Fibroblast of lung (primary cell): ENCODE measurements at regions not wholly inside any gene's neighbourhood (a gene's known extent, or its start where the extent isn't known, plus 50 kb on each side); places are given as distances from the start of the nearest gene placed in this dataset.

Experiments used
- CTCF ChIP-seq, 2 donors: IDR thresholded peaks in 1 of 2; conservative IDR thresholded peaks in 1 of 2; 1 replicate in 1 of 2; 2 replicates in 1 of 2; pipeline ENCODE4 v1.5.1; 2011 to 2012; ENCODE audit warnings: low read length in 2 of 2, control low read depth in 1 of 2, inconsistent platforms in 1 of 2, low read depth in 1 of 2, mild to moderate bottlenecking in 1 of 2
- EZH2 ChIP-seq: IDR thresholded peaks from 2 replicates; pipeline ENCODE4 v1.5.1; 2012; ENCODE audit warnings: low read length, control low read depth, mild to moderate bottlenecking; ENCODE audit errors: missing control alignments

GRCh38 chr20:7406671-7407070, 533.6 kb downstream of the HAO1 start:
- no peak for TF ChIP-seq CTCF (conservative IDR thresholded peaks at IDR 0.05 in 1 of 2, IDR thresholded peaks at IDR 0.05 in 1 of 2; ENCODE audit: low read depth in 1 of 2, low read length in 2 of 2)
- TF ChIP-seq EZH2 = no peak
